ENCODE measurements at regions not wholly inside any gene's neighbourhood (a gene's known extent, or its start where the extent isn't known, plus 50 kb on each side); places are given as distances from the start of the nearest gene placed in this dataset.

GRCh38 chr5:124645396-124645795 lies 101.0 kb downstream of the ZNF608 start:
- peaks cover 0 to 17% (median 5%) of the 10 kb centered on the region in 4 donors for H3K4me1 ChIP-seq
- H3K27me3 ChIP-seq: no peaks in the 10 kb centered on the region
- TF ChIP-seq POLR2A (IDR thresholded peaks at IDR 0.05) (no peak), CTCF (IDR thresholded peaks at IDR 0.05) (no peak)
- H3K9me3 ChIP-seq: no peaks in the 10 kb centered on the region
- ATAC-seq (no peak), DNase-seq (no peak)
- peaks cover 0 to 3% (median 0%) of the 10 kb centered on the region in 4 donors for H3K36me3 ChIP-seq
- H3K4me3 ChIP-seq: no peak overlapping the region
- intact Hi-C loops (cut with DNase I): no loop called here
- H3K27ac ChIP-seq: no peak overlapping the region
- WGBS (ENCODE audit: insufficient coverage, low coverage, low lambda C conversion rate, missing lambda C conversion rate): 100% methylated on average over 1 of the region's 3 CpGs

GRCh38 chr5:124644582-124644981 lies 101.9 kb downstream of the ZNF608 start:
- peaks cover 0 to 17% (median 5%) of the 10 kb centered on the region in 4 donors for H3K4me1 ChIP-seq
- no peak overlapping the region for H3K27ac ChIP-seq
- no peak for ATAC-seq
- WGBS (ENCODE audit: insufficient coverage, low coverage, low lambda C conversion rate, missing lambda C conversion rate): 19% methylated on average over 1 of the region's 1 CpG
- no peaks in the 10 kb centered on the region for H3K9me3 ChIP-seq
- no peak overlapping the region for H3K4me3 ChIP-seq
- no peak for DNase-seq
- H3K36me3 ChIP-seq: peaks cover 0 to 3% (median 0%) of the 10 kb centered on the region in 4 donors
- no peaks in the 10 kb centered on the region for H3K27me3 ChIP-seq
- no peak for TF ChIP-seq CTCF (IDR thresholded peaks at IDR 0.05)
- no peak for TF ChIP-seq POLR2A (IDR thresholded peaks at IDR 0.05)
- intact Hi-C loops (cut with DNase I): no loop called here

GRCh38 chr5:124644138-124644537 lies 102.3 kb downstream of the ZNF608 start:
- Histone ChIP-seq H3K4me1 (peaks cover 0 to 12% (median 5%) of the 10 kb centered on the region in 4 donors), H3K36me3 (peaks cover 0 to 3% (median 0%) of the 10 kb centered on the region in 4 donors), H3K27ac (no peak overlapping the region), H3K4me3 (no peak overlapping the region), H3K9me3 (no peaks in the 10 kb centered on the region), H3K27me3 (no peaks in the 10 kb centered on the region)
- no peak for TF ChIP-seq CTCF (IDR thresholded peaks at IDR 0.05)
- no peak for TF ChIP-seq POLR2A (IDR thresholded peaks at IDR 0.05)
- 95% methylated on average over 6 of the region's 9 CpGs for WGBS (ENCODE audit: insufficient coverage, low coverage, low lambda C conversion rate, missing lambda C conversion rate)
- ATAC-seq (no peak), DNase-seq (no peak)
- intact Hi-C loops (cut with DNase I): no loop called here

- no peak for DNase-seq
- WGBS (ENCODE audit: insufficient coverage, low coverage, low lambda C conversion rate, missing lambda C conversion rate): 93% methylated on average over 7 of the region's 7 CpGs
- H3K27me3 ChIP-seq: no peaks in the 10 kb centered on the region
- H3K9me3 ChIP-seq: no peaks in the 10 kb centered on the region
- no peak for ATAC-seq
- peaks cover 0 to 9% (median 5%) of the 10 kb centered on the region in 4 donors for H3K4me1 ChIP-seq
- intact Hi-C loops (cut with DNase I): no loop called here
- no peak overlapping the region for H3K27ac ChIP-seq
- H3K36me3 ChIP-seq: peaks cover 0 to 3% (median 0%) of the 10 kb centered on the region in 4 donors
- no peak for TF ChIP-seq CTCF (IDR thresholded peaks at IDR 0.05)
- no peak for TF ChIP-seq POLR2A (IDR thresholded peaks at IDR 0.05)
- H3K4me3 ChIP-seq: no peak overlapping the region
Measured at GRCh38 chr5:124643336-124643735, 103.1 kb downstream of the ZNF608 start.

GRCh38 chr5:124642151-124642550 lies 104.3 kb downstream of the ZNF608 start:
- no peak for DNase-seq
- H3K4me1 ChIP-seq: peaks cover 0 to 9% (median 5%) of the 10 kb centered on the region in 4 donors
- ATAC-seq: peak; percentile 53 to 69 (median 60)
- 55% methylated on average over 2 of the region's 2 CpGs for WGBS (ENCODE audit: insufficient coverage, low coverage, low lambda C conversion rate, missing lambda C conversion rate)
- TF ChIP-seq CTCF (IDR thresholded peaks at IDR 0.05): no peak
- no peak for TF ChIP-seq POLR2A (IDR thresholded peaks at IDR 0.05)
- H3K4me3 ChIP-seq: no peak overlapping the region
- peaks cover 0 to 3% (median 0%) of the 10 kb centered on the region in 4 donors for H3K36me3 ChIP-seq
- no peaks in the 10 kb centered on the region for H3K27me3 ChIP-seq
- peak overlapping the region in 2 of 3 donors; percentile 44 to 74 for H3K27ac ChIP-seq
- intact Hi-C loops (cut with DNase I): no loop called here
- no peaks in the 10 kb centered on the region for H3K9me3 ChIP-seq

Measured in right lobe of liver (tissue), 6 donors.